PC-3 (cell line): ENCODE measurements at regions not wholly inside any gene's neighbourhood (a gene's known extent, or its start where the extent isn't known, plus 50 kb on each side); places are given as distances from the start of the nearest gene placed in this dataset.

ENCODE experiments used
- ATAC-seq: fragments of 200-7000 bp; cut with Tn5 transposase; 2 replicates; pipeline ENCODE4 v1.9.1; 2020; ENCODE audit warnings: mild to moderate bottlenecking, moderate library complexity
- BruUV-seq: library from RNA; stranded (reverse); fragments of 400-500 nt; replicated peaks from 2 replicates; lab custom pipeline; 2021; lab: Mats Ljungman, UMichigan
- CTCF ChIA-PET: fragments of 300-600 bp; sonication (Branson Sonifier 250); formaldehyde crosslinking; loops from one replicate; lab custom pipeline; 2022; ENCODE audit warnings: antibody characterized with exemption; lab: Charles Lee
- POLR2A ChIA-PET: fragments of 300-600 bp; sonication (Branson Sonifier 250); formaldehyde crosslinking; loops from one replicate; lab custom pipeline; 2022; ENCODE audit warnings: antibody characterized with exemption; ENCODE audit not compliant: unreplicated experiment; lab: Charles Lee
- DNase-seq: peaks from one replicate; pipeline ENCODE4 v3.0.0-alpha.2; 2015
- H2AFZ ChIP-seq: fragments of 300-600 bp; sonication (generic); 2 replicates; pipeline ENCODE4 v1.6.0; 2016; ENCODE audit warnings: antibody characterized with exemption, low read length
- H3F3A ChIP-seq: fragments of 300-600 bp; sonication (generic); one replicate; pipeline ENCODE4 v1.6.0; 2017; ENCODE audit warnings: antibody characterized with exemption, low read length, control low read depth, mild to moderate bottlenecking; ENCODE audit not compliant: unreplicated experiment
- H3K27ac ChIP-seq: fragments of 300-600 bp; sonication (generic); 2 replicates; pipeline ENCODE4 v1.5.1; 2016; ENCODE audit warnings: mild to moderate bottlenecking, low read length
- H3K27me3 ChIP-seq: fragments of 300-600 bp; sonication (generic); 2 replicates; pipeline ENCODE4 v1.6.1; 2016; ENCODE audit warnings: low read length, mixed read lengths
- H3K36me3 ChIP-seq: fragments of 300-600 bp; sonication (generic); 2 replicates; pipeline ENCODE4 v1.6.1; 2016; ENCODE audit warnings: low read depth, mixed run types, low read length, mixed read lengths
- H3K4me1 ChIP-seq: fragments of 300-600 bp; sonication (generic); 2 replicates; pipeline ENCODE4 v1.5.1; 2016; ENCODE audit warnings: low read length; ENCODE audit not compliant: insufficient read depth
- H3K4me2 ChIP-seq: fragments of 300-600 bp; sonication (generic); 2 replicates; pipeline ENCODE4 v1.6.0; 2016; ENCODE audit warnings: low read length
- H3K4me3 ChIP-seq: fragments of 300-600 bp; sonication (generic); 2 replicates; pipeline ENCODE4 v1.5.1; 2016; ENCODE audit warnings: mild to moderate bottlenecking, low read length, mixed read lengths
- H3K79me2 ChIP-seq: fragments of 300-600 bp; sonication (generic); 2 replicates; pipeline ENCODE4 v1.6.1; 2017; ENCODE audit warnings: low read length, mixed read lengths
- H3K9ac ChIP-seq: fragments of 300-600 bp; sonication (generic); 2 replicates; pipeline ENCODE4 v1.6.0; 2016; ENCODE audit warnings: mild to moderate bottlenecking, low read length
- H3K9me2 ChIP-seq: fragments of 300-600 bp; sonication (generic); replicated peaks from 2 replicates; pipeline ENCODE4 v1.6.1; 2016; ENCODE audit warnings: mixed run types, low read length, mixed read lengths
- H3K9me3 ChIP-seq: fragments of 300-600 bp; sonication (generic); 2 replicates; pipeline ENCODE4 v1.6.1; 2016; ENCODE audit warnings: low read length, mixed read lengths
- H4K20me1 ChIP-seq: fragments of 300-600 bp; sonication (generic); 2 replicates; pipeline ENCODE4 v1.6.1; 2016; ENCODE audit warnings: low read length, mixed read lengths
- CTCF ChIP-seq: fragments of 300-600 bp; sonication (generic); conservative IDR thresholded peaks from 2 replicates; pipeline ENCODE4 v1.5.1; 2017; ENCODE audit warnings: antibody characterized with exemption, low read depth, mild to moderate bottlenecking, low read length
- EZH2 ChIP-seq: fragments of 300-600 bp; sonication (generic); IDR thresholded peaks from one replicate; pipeline ENCODE4 v1.6.1; 2017; ENCODE audit warnings: antibody characterized with exemption, mild to moderate bottlenecking, low read length; ENCODE audit not compliant: unreplicated experiment
- EZH2phosphoT487 ChIP-seq: fragments of 300-600 bp; sonication (generic); IDR thresholded peaks from 2 replicates; pipeline ENCODE4 v1.6.1; 2018; ENCODE audit warnings: mild to moderate bottlenecking, antibody characterized with exemption, low read length, borderline replicate concordance
- intact Hi-C: fragments of 100-400 bp; cut with micrococcal nuclease; formaldehyde crosslinking; loops from 2 replicates; pipeline ENCODE4 v1.9.0; 2023

- BruUV-seq: no TSS peak
- no peaks in the 10 kb centered on the region for H3K27me3 ChIP-seq
- peak overlapping the region; percentile 34 for H3K4me2 ChIP-seq
- no peak overlapping the region for H2AFZ ChIP-seq
- TF ChIP-seq EZH2phosphoT487: no peak
- no peak for TF ChIP-seq EZH2
- no peak for TF ChIP-seq CTCF
- no peaks in the 10 kb centered on the region for H3K36me3 ChIP-seq
- H3K4me3 ChIP-seq: no peak overlapping the region
- no peaks in the 10 kb centered on the region for H4K20me1 ChIP-seq
- H3K4me1 ChIP-seq: peaks cover 51% of the 10 kb centered on the region
- ATAC-seq (no peak), DNase-seq (peak; percentile 28)
- no peaks in the 10 kb centered on the region for H3K79me2 ChIP-seq
- H3K27ac ChIP-seq: peak overlapping the region; percentile 52; the same call in 1 of the 2 replicates
- H3F3A ChIP-seq: no peaks in the 10 kb centered on the region
- no peak overlapping the region for H3K9ac ChIP-seq
- CTCF ChIA-PET: no interaction called here
- no peaks in the 10 kb centered on the region for H3K9me3 ChIP-seq
- H3K9me2 ChIP-seq: no peaks in the 10 kb centered on the region
- intact Hi-C loops: loop anchor here (2.0 kb wide), 1 partner anchor 23 kb away; no protein-coding TSS in a partner anchor
- POLR2A ChIA-PET: no interaction called here
These were observed 120.8 kb upstream of the ADGRL2 start for GRCh38 chr1:81679942-81680341.

- H3K9me3 ChIP-seq: no peaks in the 10 kb centered on the region
- H3K36me3 ChIP-seq: no peaks in the 10 kb centered on the region
- H3F3A ChIP-seq: no peaks in the 10 kb centered on the region
- TF ChIP-seq EZH2phosphoT487: no peak
- TF ChIP-seq EZH2: no peak
- TF ChIP-seq CTCF: no peak
- H3K9me2 ChIP-seq: no peaks in the 10 kb centered on the region
- H3K79me2 ChIP-seq: no peaks in the 10 kb centered on the region
- H3K27me3 ChIP-seq: no peaks in the 10 kb centered on the region
- intact Hi-C loops: no loop called here
- peak overlapping the region; percentile 34 for H3K4me2 ChIP-seq
- peak; percentile 90 for DNase-seq
- ChIA-PET CTCF (no interaction called here), POLR2A (no interaction called here)
- peak overlapping the region; percentile 52 for H3K27ac ChIP-seq
- no peak overlapping the region for H3K9ac ChIP-seq
- BruUV-seq: no TSS peak
- H2AFZ ChIP-seq: no peak overlapping the region
- H3K4me3 ChIP-seq: peak overlapping the region; percentile 0; the same call in 1 of the 2 replicates
- peak; percentile 49 for ATAC-seq
- H3K4me1 ChIP-seq: peaks cover 47% of the 10 kb centered on the region
- no peaks in the 10 kb centered on the region for H4K20me1 ChIP-seq
These were observed 122.0 kb upstream of the ADGRL2 start for GRCh38 chr1:81678779-81679178.

GRCh38 chr1:81672766-81673165 is 128.0 kb upstream of the ADGRL2 start:
- TF ChIP-seq EZH2phosphoT487 (no peak), EZH2 (no peak), CTCF (no peak)
- POLR2A ChIA-PET: no interaction called here
- Histone ChIP-seq H3K9ac (no peak overlapping the region), H3K79me2 (no peaks in the 10 kb centered on the region), H3K27ac (no peak overlapping the region), H3K4me2 (no peak overlapping the region), H3F3A (no peaks in the 10 kb centered on the region), H3K4me1 (peaks cover 3% of the 10 kb centered on the region; the same call in 1 of the 2 replicates), H3K4me3 (no peak overlapping the region), H3K9me3 (no peaks in the 10 kb centered on the region), H4K20me1 (no peaks in the 10 kb centered on the region), H2AFZ (no peak overlapping the region), H3K27me3 (no peaks in the 10 kb centered on the region), H3K9me2 (no peaks in the 10 kb centered on the region), H3K36me3 (no peaks in the 10 kb centered on the region)
- intact Hi-C loops: no loop called here
- no TSS peak for BruUV-seq
- no peak for ATAC-seq
- CTCF ChIA-PET: no interaction called here
- DNase-seq: no peak
